GM10248 (cell line): ENCODE measurements at regions not wholly inside any gene's neighbourhood (a gene's known extent, or its start where the extent isn't known, plus 50 kb on each side); places are given as distances from the start of the nearest gene placed in this dataset.

Source experiments
- CTCF ChIA-PET: fragments of 300-600 bp; sonication (Branson Sonifier 250); formaldehyde crosslinking; extraction: SDS; loops from one replicate; lab custom pipeline; 2021; ENCODE audit warnings: antibody characterized with exemption; lab: Yijun Ruan, JAX
- POLR2A ChIA-PET: fragments of 350-650 bp; sonication (Branson Sonifier 250); formaldehyde crosslinking; extraction: SDS; loops from one replicate; lab custom pipeline; 2020; ENCODE audit warnings: antibody characterized with exemption; lab: Yijun Ruan, JAX
- DNase-seq: peaks from one replicate; pipeline ENCODE4 v3.0.0; 2012; ENCODE audit errors: extremely low spot score
- TF ChIP-seq, protein P1 (sequence below): IDR thresholded peaks from 2 replicates; pipeline ENCODE4 v1.5.1; 2012; ENCODE audit warnings: mild to moderate bottlenecking, low read depth; ENCODE audit errors: extremely low read depth, missing control alignments, control extremely low read depth

DNA sequence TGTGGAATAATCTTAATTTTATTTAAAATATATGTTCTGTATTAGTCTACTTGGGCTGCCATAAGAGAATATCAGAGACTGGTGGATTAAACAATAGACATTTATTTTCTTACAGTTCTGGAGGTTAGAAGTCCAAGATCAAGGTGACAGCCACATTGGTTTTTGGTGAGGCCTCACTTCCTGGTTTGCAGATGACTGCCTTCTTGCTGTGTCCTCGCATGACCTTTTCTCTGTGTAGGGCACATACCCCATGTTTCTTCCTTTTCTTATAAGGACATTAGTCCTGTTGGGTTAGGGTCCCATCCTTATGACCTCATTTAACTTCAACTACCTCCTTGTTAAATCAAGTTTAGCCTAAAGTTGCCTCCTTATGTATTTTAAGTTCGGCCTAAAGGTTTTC lies 202.7 kb upstream of the MPPED2 start:
- DNase-seq, result no peak
- ChIA-PET POLR2A (no interaction called here), CTCF (no interaction called here)
- TF ChIP-seq, protein P1, sequence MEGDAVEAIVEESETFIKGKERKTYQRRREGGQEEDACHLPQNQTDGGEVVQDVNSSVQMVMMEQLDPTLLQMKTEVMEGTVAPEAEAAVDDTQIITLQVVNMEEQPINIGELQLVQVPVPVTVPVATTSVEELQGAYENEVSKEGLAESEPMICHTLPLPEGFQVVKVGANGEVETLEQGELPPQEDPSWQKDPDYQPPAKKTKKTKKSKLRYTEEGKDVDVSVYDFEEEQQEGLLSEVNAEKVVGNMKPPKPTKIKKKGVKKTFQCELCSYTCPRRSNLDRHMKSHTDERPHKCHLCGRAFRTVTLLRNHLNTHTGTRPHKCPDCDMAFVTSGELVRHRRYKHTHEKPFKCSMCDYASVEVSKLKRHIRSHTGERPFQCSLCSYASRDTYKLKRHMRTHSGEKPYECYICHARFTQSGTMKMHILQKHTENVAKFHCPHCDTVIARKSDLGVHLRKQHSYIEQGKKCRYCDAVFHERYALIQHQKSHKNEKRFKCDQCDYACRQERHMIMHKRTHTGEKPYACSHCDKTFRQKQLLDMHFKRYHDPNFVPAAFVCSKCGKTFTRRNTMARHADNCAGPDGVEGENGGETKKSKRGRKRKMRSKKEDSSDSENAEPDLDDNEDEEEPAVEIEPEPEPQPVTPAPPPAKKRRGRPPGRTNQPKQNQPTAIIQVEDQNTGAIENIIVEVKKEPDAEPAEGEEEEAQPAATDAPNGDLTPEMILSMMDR, result no peak

DNA sequence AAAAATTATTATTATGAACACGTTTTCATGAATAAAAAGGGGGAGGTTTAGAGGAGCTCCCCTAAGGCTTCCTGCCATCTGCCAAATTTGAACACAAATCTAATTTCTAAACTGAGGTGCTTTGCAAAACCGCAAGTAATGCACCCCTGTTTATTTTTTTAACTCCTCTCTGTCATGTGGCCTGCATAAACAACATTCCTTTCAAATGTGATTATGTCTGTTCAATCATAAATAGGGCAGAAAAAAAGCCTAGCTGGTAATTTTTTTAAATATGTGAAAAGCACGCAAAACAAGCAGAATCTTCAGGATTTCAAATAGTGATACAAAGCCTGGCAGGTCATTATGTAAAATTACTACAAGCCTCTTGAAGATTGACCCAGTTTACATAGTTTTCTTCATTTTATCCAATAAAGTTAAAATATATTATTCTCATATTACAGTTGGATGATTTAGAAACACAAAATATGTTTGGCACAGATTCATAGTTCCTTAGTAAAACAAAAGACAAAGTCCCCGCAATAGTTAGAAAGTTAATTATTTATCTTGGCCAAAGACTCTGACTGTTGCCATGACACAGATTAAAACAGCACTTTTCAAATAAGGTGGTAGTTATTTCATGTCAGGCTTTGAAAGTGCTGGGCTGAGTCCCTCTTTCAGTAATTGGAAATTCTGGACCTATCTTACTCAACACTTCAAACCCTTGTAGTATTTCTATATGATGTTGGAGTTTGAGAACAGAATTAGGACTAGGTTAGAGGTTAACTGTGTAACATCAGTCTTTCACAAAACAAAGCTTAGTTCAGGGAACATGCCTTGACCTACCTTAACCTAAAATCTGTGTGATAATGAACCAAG lies 200.3 kb upstream of the MPPED2 start:
- CTCF ChIA-PET, result interaction anchor here (1.0 kb wide), 1 partner anchor 8 kb away, joined by 3 read pairs; no protein-coding TSS in a partner anchor
- no peak for DNase-seq

DNA sequence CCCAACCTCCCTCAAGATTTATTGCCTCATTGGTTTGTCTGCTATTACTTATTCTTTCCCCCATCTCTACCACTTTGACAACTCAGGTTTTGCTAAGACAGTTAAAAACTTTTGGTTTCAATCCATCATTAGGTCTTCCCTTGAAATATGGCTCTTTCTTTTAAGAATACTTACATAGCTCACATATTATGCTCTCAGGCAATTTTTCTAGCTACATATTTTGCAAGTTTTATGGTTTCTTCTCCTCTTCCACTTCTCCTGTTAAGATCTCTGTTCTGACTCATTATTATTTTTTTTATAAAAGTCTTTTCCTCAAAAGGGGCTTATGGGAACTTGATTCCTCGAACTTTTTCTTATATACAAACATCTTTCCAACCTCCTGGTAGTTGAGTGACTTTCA lies 192.4 kb upstream of the MPPED2 start:
- TF ChIP-seq, protein P1, result no peak
- CTCF ChIA-PET, result no interaction called here
- no peak for DNase-seq
- POLR2A ChIA-PET, result no interaction called here

More for the DNA sequence above, 200.3 kb upstream of the MPPED2 start:
- POLR2A ChIA-PET, result no interaction called here
- TF ChIP-seq, protein P1, result no peak

DNA sequence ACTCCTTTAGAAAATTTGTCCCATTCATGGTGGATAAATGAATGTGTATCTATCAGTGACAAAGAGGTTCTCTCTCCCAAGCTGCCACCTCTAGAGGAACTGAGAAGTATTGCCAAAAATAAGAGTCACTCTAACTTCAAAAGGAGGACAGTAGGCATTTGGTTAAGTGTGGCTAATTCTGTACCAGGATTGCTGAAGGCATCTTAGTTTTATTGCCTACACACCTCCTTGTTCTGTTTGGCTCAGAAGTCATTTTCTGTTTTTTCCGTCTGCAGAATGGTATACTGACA lies 189.0 kb upstream of the MPPED2 start:
- DNase-seq, result no peak
- POLR2A ChIA-PET, result no interaction called here
- TF ChIP-seq, protein P1, result no peak
- CTCF ChIA-PET, result interaction anchor here (2.8 kb wide), 1 partner anchor 16 kb away, joined by 8 read pairs; no protein-coding TSS in a partner anchor

DNA sequence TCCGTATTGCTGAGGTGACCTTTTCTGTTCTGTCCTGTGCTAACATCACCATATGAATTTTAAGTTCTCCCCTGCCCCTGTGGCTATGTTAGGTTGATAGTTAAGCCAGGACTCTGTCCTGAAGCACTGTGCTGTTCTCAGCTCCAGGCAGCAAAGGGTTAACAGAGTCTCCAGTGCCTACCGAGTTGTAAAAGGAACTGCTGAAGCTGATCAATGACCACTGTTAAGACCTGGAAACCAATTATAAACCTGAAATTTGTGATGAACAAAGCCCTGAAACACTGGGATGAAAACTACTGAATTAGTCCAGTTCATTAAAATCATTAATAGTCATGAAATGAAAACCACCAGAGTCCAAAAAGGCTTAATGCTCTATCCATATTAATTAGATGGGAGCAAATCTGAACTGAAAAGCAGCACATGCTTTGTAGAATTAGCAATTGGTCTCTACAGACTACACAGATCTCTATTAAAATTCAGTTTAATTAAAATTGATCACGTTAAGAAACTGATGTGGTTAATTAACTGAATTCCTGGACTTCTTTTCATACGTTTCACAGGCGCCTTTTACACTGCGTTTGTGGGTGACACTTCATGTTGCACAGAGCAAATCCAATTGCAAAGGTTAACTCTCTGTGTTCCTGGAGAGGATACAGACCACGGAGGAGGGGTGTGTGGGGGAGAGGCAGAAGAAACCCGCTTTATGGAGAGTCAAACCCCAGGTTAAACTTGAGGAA lies 188.5 kb upstream of the MPPED2 start:
- ChIA-PET CTCF (interaction anchor here (2.8 kb wide), 1 partner anchor 16 kb away, joined by 8 read pairs; no protein-coding TSS in a partner anchor), POLR2A (no interaction called here)
- no peak for DNase-seq
- TF ChIP-seq, protein P1, result no peak

DNA sequence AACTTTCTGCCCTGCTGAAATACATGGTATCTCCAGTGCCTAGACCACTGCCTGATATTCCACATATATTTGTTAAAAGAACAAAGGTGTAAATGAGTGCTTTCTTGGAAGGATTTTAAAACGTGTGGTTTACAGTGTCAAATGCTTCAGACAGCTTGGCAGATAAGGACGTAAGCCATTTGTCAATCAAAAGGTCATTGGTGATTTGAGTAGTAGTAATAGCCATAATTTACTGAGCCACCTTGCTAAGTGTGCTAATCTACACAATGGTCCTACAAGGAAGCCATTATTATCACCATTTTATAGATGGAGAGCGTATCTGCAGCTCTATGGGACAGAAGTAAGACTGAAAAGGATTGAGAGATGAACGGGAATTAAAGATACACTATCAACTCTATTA lies 186.8 kb upstream of the MPPED2 start:
- POLR2A ChIA-PET, result no interaction called here
- TF ChIP-seq, protein P1, result no peak
- CTCF ChIA-PET, result no interaction called here
- no peak for DNase-seq
